ENCODE measurements at regions not wholly inside any gene's neighbourhood (a gene's known extent, or its start where the extent isn't known, plus 50 kb on each side); places are given as distances from the start of the nearest gene placed in this dataset.

GRCh38 chr3:71847794-71848193 lies 62.8 kb upstream of the PROK2 start:
- in situ Hi-C loops (cut with MboI; ENCODE audit: low sequenced_read_pairs): no loop called here

More at GRCh38 chr3:71847794-71848193, 62.8 kb upstream of the PROK2 start:
- CTCF ChIA-PET: no interaction called here
- no peaks in the 10 kb centered on the region for H4K20me1 ChIP-seq (ENCODE audit: insufficient read depth, low read length)
- no peak overlapping the region for H2AFZ ChIP-seq (replicated peaks; ENCODE audit: low read length, poor library complexity)
- no peak overlapping the region for H4K5ac ChIP-seq (ENCODE audit: low read depth, low read length)
- no peak overlapping the region for H3K4ac ChIP-seq (ENCODE audit: low read depth, low read length)
- H3K27ac ChIP-seq (ENCODE audit: insufficient read depth, low read length): no peak overlapping the region
- TF ChIP-seq BHLHE40 (IDR thresholded peaks at IDR 0.05; ENCODE audit: low read depth, low read length): no peak
- TF ChIP-seq RAD21 (IDR thresholded peaks at IDR 0.05; ENCODE audit: low read length): no peak
- no peak for TF ChIP-seq USF2 (IDR thresholded peaks at IDR 0.05; ENCODE audit: low read depth, low read length)
- no peak for TF ChIP-seq CEBPB (IDR thresholded peaks at IDR 0.05; ENCODE audit: low read depth, low read length)
- TF ChIP-seq SMC3 (IDR thresholded peaks at IDR 0.05; ENCODE audit: low read depth, low read length): no peak
- TF ChIP-seq FOS (IDR thresholded peaks at IDR 0.05; ENCODE audit: low read depth, low read length): no peak
- no peak for TF ChIP-seq MXI1 (IDR thresholded peaks at IDR 0.05; ENCODE audit: borderline replicate concordance, low read depth, low read length)
- TF ChIP-seq CTCF (conservative IDR thresholded peaks at IDR 0.05; ENCODE audit: low read depth, low read length): no peak
- no peak for TF ChIP-seq CHD1 (IDR thresholded peaks at IDR 0.05; ENCODE audit: low read depth, low read length)
- no peak for TF ChIP-seq POLR2A (IDR thresholded peaks at IDR 0.05; ENCODE audit: low read depth, low read length)
- TF ChIP-seq RFX5 (IDR thresholded peaks at IDR 0.05; ENCODE audit: low read depth, low read length): no peak
- no peak for TF ChIP-seq MAFK (IDR thresholded peaks at IDR 0.05; ENCODE audit: low read depth, low read length)
- TF ChIP-seq NFE2L2 (IDR thresholded peaks at IDR 0.05; ENCODE audit: low read depth, low read length): no peak
- TF ChIP-seq MAZ (IDR thresholded peaks at IDR 0.05; ENCODE audit: borderline replicate concordance, low read depth, low read length): no peak
- no peak overlapping the region for H3K4me3 ChIP-seq (ENCODE audit: insufficient read depth, low read depth, low read length)
- POLR2A ChIA-PET (ENCODE audit: unreplicated experiment): no interaction called here
- no peak overlapping the region for H2AK5ac ChIP-seq (ENCODE audit: low read depth, low read length)
- no peak overlapping the region for H2BK20ac ChIP-seq (ENCODE audit: low read depth, low read length)
- no peak for DNase-seq
- no peaks in the 10 kb centered on the region for H3K9me3 ChIP-seq (ENCODE audit: control insufficient read depth, insufficient read depth, low read length)
- no peak overlapping the region for H3K9ac ChIP-seq (ENCODE audit: low read depth, low read length)
- 23% methylated on average over 3 of the region's 4 CpGs; no CpG with 5 or more reads in 1 of the 2 experiments for WGBS, 2 experiments (ENCODE audit: extremely low coverage in 2 of 2, insufficient read length in 1 of 2)
- H3K23ac ChIP-seq (ENCODE audit: low read depth, low read length): no peak overlapping the region
- ATAC-seq (ENCODE audit: low read depth): no peak
- no peaks in the 10 kb centered on the region for H3K36me3 ChIP-seq (ENCODE audit: control insufficient read depth, insufficient read depth, low read length)
- H4K91ac ChIP-seq (ENCODE audit: insufficient read depth, low read depth, low read length): no peak overlapping the region
- peak overlapping the region; percentile 24 for H2AK9ac ChIP-seq (replicated peaks; ENCODE audit: low read depth, low read length, poor library complexity)
- dilution Hi-C loops (cut with HindIII; ENCODE audit: low sequenced_read_pairs, unreplicated experiment) (no loop called here), intact Hi-C loops (cut with micrococcal nuclease) (no loop called here)
- H4K8ac ChIP-seq (ENCODE audit: low read depth in 2 of 2, low read length in 2 of 2): no peak overlapping the region
- no peak overlapping the region for H3K18ac ChIP-seq (ENCODE audit: low read depth, low read length)
- no peaks in the 10 kb centered on the region for H3K4me1 ChIP-seq (ENCODE audit: control insufficient read depth, insufficient read depth, low read length)
- H3K9me1 ChIP-seq (ENCODE audit: insufficient read depth, low read length): no peaks in the 10 kb centered on the region
- H3K4me2 ChIP-seq (ENCODE audit: low read depth, low read length): no peak overlapping the region
- no peaks in the 10 kb centered on the region for H3K79me1 ChIP-seq (ENCODE audit: low read depth in 1 of 2, low read length in 2 of 2)
- no peaks in the 10 kb centered on the region; the same call in 1 of the 2 replicates for H3K27me3 ChIP-seq (ENCODE audit: control insufficient read depth, insufficient read depth, low read length)
- H3K56ac ChIP-seq (ENCODE audit: extremely low read depth, insufficient read depth, low read length): no peak overlapping the region
- no TSS peak for BruUV-seq (replicated peaks)
- H3K14ac ChIP-seq (replicated peaks; ENCODE audit: low read depth, low read length): no peak overlapping the region
- no peak overlapping the region for H2BK15ac ChIP-seq (ENCODE audit: low read depth, low read length)
- H2BK5ac ChIP-seq (ENCODE audit: low read depth, low read length, poor library complexity, severe bottlenecking): no peak overlapping the region
- no peak overlapping the region for H2BK120ac ChIP-seq (ENCODE audit: low read depth, low read length)

Measured in IMR-90 (cell line).